GM18867 (cell line): ENCODE measurements at regions not wholly inside any gene's neighbourhood (a gene's known extent, or its start where the extent isn't known, plus 50 kb on each side); places are given as distances from the start of the nearest gene placed in this dataset.

Source experiments
- ATAC-seq: cut with Tn5 transposase; IDR thresholded peaks from one replicate; pipeline ENCODE4 v1.9.1; 2021; ENCODE audit warnings: mild to moderate bottlenecking, moderate library complexity; ENCODE audit not compliant: unreplicated experiment

DNA sequence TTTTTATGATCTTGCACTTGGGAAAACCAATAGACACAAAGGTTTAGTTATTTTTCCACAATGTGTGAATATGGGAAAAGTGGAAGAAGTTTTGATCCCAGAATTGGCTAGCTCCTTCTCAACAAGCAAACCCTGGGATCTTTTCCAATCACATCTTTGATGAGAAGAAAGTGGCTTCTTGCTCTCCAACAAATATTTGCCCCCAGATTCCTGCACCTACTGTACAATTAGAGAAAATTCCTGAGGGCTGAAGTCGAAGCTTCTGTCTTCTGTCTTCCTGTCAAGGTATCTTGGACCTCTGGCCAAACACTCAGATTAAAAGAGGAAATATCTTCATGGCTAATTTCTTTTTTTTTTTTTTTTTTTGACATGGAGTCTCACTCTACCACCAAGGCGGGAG lies 113.1 kb upstream of the SLC45A1 start:
- no peak for ATAC-seq

DNA sequence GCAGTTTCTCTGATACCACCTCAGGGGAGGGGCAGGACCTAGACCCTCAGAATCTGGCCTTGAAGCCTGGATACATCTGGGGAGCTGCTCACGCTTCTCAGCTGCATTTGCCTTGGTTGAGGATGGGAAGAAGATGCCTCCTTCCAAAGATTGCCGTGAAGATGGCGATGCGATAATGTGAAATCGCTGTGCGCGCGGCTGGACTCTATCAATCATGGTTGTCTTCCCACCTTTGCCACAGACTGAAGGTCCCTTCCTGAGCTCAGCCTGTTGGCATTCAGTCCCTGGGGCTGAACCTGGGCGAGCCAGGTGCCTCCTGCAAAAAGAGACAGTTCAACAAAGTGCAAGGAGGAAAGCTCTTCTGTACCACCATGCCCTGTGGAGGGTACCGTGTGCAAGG lies 114.4 kb upstream of the SLC45A1 start:
- no peak for ATAC-seq

DNA sequence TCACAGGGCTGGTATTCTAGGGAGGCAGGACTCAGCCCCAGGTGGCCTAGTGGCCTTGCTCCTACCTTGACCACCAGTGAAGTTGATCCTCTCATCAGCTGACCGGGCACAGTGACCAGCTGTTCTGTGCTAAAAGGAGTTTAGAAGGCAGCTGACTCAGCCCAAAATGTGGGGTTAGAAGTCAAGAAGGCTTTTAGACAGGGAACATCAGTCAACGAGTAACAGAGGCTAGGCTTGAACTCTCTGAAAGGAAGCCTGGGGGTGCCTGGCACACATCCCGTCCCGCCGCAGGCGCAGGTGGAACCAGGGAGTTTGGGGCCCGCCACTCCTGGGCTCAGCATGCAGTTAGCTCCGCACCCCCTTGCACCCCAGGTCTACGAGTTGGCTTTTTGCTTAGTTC lies 114.9 kb upstream of the SLC45A1 start:
- no peak for ATAC-seq

DNA sequence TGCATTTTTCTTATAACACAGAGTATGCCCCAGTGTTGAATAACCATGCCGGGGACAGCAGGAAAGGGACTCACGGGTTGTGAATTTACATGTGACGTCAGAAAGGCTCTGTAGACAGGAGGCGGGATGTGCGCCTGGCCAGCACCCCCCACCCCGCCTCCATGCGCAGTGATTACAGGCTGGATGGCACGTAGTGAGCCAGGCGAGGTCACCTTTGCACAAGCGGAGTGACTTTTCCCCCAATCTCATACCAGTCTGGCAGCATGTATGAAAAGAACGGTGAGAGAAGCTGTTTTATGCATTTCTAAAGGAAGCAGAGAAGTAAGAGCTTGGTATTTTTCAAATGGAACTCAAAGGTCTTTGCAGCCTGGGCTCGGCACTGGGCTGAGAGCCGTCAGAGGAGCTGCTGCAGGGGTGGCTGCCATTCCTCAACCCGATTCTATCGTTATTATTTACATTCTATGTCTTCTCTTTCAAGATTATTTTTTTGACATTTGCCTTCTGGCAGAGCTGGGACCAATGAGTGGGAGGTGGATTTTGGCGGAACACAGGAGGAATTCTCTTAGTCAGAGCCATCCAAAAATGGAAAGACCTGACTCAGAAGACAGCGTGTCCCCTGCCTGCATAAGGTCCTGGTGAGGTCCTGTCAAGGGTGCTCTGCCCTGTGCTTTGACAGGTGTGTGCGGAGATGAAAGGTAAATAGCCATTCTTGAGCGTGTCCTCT lies 115.6 kb upstream of the SLC45A1 start:
- no peak for ATAC-seq

DNA sequence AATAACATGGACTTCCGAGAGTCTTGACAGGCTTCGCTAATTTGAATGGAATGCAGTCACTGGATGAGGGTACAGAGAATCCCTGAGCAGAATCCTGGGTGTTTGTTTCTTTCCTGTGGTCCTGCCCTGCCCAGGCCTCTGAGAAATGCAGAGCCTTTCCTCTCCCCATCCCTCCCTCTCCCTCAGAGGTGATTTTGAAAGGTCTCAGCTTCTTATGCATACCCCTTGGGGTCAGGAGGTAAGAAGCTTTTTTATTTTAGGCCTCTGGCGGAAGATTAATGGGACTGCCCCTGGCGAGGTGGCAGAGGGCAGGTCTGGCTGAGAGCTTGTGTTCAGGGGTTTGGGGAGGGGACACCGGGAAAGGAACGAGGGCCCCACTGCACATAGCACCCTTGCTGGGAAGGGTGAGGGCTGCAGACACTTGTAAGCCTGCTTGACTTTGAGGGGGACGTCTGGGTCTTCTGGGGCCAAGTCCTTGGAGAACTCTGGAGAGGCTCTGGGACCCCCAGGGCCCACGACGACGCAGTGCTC lies 116.5 kb upstream of the SLC45A1 start:
- no peak for ATAC-seq

DNA sequence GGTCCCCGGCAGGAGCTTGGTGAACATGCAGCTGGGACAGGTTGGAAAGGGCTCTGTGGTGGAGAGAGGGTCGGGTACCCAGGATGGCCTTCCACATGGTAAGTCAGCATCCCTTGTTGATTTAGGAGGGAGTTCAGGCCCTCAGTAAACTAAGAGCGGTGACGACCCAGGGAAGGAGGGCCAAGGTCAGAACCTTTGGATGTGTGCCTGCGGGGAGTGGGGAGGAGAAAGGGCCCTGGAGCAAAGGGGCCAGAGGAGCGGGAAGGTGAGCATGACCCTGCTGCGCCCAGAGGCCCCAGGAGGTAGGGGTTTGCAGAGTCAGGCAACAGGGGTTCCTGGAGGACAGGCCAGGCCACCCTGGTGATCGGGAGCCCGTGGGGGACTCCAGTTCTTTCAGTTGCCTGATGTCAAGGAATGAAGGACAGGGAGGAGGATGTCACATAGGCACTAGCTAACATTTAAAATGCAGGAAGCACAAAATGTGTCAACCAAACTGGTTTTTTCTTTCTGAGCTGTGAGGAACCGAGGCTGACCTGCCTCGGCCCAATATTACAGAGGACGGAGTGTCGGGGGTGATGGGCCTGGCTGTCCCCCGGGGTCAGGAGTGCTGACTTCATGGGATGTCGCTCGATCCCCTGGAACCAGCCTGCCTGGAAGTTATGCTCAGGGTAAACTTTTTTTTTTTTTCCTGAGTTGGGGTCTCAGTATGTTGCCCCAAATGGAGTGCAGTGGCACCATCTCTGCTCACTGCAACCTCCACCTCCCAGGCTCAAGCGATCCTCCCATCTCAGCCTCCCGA lies 117.4 kb upstream of the SLC45A1 start:
- ATAC-seq, result no peak

DNA sequence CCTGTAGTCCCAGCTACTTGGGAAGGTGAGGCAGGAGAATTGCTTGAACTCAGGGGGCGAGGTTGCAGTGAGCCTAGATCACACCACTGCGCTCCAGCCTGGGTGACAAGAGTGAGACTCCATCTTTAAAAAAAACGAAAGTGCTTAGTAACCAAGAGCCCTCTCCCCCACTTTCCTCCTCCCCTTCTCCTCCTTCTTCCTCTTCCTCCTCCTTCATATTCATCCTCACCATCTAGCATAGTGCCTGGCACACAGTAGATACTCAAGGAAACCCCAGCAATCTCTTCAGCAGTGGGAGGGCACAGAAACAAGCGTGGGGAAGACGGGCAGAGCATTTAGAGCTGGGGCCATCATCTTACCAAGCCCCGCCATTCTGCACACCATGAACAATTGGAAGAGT lies 119.4 kb upstream of the SLC45A1 start:
- ATAC-seq, result no peak

DNA sequence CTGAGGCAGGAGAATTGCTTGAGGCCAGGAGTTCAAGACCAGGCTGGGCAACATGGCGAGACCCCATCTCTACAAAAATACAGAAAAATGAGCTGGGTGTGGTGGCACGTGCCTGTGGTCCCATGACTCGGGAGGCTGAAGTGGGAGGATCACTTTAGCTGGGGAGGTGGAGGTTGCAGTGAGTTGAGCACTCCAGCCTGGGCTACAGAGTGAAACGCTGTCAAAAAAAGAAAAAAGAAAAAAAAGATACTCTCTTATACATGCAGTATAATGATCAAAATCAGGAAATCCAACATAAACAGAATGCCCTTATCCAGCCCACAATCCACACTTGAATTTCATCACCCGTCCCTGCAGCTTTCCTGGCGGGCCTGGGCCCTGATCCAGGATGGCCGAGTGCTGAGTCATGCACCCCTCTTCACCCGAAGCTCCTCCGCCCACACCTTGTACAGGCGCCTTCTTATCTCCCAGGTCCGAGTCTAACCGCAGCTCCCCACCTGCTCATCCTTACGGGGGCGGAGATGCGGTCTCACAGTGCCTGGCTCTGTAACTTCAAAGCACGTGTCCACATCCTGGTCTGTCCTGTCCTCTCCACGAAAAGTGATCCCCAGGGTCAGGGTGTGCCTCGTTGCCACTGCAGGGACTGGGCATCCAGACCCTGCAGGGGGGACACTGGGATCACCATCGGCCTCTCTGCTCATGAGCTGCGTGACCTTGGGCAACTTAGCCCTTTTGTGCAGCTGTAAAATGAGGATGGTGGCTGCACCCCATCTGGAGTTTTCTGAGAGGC lies 120.2 kb upstream of the SLC45A1 start:
- ATAC-seq, result no peak

DNA sequence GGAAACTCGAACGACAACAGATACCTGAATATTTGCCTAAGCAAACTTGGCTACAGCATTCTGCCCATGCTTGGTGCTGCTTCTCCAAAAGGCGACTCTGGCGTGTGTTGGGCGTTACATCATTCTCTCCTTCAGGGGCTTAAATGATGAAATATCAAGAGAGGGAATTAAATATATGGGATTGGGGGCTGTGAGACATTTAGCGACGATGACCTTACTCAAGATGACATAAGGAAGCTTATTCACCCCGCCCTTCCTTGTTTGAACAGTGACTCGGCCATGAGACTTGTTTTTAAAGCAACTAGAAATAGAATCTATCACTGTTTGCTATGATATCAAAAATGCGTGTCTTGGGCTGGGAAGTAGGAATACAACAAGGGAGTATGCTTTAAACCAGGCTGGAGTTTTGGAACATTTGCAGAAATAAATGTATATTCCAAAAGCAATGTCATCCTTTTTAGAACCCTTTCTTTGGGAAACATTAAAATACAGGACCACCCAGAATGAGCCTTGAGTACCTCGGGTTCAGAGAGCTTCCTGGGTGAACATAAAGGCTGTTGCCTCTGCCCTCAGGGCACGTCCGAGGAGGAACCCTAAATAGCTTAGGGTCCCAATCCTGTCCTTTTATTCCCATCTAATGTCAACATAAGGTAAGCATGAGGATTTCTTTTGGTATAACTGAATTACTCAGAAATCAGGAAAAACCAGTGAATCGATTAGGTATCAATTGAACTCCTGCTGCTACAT lies 123.3 kb upstream of the SLC45A1 start:
- ATAC-seq, result no peak

DNA sequence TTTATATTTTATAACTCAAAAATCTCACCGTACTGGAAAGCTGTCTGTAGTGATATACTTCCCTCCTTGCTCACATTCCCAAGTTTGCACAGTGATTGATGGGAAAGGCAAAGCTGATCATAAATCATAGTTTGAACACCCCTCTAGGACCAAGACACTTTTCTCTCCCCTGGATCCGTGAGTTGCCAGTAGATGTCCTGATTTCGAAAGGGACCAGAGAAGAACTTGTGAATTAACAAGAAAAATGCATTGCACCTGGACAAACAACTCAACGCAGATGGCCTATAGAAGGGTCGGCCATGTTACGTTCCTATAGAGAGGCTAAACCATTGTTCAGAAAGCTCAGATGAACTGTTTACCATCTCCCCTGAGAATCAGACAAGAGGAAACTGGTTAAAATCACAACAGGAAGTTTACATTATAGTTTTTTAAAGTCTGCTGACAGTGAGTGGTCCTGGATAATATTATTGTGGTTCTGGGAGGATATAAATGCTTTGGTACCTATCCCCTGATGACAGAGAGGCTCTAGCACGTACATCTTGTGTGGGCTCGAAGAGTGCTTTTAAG lies 124.0 kb upstream of the SLC45A1 start:
- no peak for ATAC-seq

DNA sequence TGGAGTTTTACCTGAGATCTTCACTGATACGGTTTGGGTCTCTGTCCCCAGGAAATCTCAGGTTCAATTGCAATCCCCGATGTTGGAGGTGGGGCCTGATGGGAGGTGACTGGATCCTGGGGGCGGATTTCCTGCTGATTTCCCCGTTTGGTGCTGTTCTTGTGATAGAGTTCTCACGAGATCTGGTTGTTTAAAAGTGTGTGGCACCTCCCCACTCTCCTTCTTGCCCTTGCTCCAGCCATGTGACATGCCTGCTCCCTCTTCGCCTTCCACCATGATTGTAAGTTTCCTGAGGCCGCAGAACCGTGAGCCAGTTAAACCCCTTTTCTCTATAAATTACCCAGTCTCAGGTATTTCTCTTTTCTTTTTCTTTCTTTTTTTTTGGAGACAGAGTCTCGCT lies 126.4 kb upstream of the SLC45A1 start:
- no peak for ATAC-seq

DNA sequence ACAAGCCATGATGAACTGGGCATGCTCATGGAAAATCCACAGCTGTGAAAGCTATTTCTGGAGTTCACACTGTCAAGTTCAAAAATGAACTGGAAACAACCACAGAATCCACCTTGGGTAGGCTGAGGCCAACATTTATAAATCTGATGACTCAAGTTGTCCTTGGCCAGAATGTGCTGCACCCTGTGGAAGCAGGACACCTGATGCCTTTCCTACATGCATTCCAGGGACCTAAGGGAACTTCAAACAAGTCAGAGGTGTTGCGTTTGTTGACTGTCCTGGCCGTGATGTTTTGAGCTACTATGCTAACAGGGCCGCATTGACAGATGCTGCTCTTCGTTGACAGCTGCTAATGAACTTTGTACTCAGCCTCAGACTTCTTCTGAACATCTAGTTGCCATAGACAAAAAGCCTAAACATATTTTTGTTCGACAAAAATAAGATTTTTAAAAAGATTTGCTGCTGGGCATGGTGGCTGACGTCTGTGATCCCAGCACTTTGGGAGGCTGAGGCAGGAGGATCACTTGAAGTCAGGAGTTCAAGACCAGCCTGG lies 127.9 kb upstream of the SLC45A1 start:
- no peak for ATAC-seq

DNA sequence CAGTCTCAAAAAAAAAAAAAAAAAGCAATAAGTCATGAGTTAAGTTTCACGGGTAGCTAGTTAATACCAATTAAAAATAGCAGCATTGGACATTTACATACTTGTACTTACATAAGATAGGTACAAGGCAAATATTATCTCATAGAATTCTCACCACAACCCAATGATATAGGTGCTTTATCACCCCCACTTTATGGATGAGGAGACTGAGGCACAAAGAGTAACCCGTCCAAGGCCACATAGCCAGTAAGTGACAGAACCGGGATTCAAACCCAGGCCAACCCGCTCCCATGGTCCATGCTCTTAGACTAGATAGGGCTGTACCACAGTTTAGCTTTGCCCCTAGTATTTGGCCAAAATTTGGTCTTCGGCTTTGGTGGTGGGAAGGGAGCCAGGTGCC lies 132.5 kb upstream of the SLC45A1 start:
- ATAC-seq, result no peak

DNA sequence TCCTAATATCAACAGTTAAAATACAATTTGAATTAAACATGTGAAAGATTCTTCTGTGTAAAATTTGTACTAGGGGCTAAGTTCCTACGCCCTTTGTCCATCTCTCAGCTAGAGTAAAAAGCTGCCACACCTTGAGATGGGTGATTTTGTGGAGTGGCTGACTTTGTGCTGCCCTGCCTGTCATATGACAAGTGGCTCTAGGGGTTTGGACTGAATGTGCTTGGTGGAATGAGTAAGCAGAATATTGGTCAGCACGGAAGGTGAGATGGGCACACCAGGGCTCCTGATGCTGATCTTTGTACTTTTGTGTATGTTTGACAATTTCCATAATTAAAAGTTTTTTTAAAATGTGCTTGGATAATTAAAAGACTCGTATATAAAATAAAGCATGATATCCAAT lies 133.6 kb upstream of the SLC45A1 start:
- ATAC-seq, result no peak

DNA sequence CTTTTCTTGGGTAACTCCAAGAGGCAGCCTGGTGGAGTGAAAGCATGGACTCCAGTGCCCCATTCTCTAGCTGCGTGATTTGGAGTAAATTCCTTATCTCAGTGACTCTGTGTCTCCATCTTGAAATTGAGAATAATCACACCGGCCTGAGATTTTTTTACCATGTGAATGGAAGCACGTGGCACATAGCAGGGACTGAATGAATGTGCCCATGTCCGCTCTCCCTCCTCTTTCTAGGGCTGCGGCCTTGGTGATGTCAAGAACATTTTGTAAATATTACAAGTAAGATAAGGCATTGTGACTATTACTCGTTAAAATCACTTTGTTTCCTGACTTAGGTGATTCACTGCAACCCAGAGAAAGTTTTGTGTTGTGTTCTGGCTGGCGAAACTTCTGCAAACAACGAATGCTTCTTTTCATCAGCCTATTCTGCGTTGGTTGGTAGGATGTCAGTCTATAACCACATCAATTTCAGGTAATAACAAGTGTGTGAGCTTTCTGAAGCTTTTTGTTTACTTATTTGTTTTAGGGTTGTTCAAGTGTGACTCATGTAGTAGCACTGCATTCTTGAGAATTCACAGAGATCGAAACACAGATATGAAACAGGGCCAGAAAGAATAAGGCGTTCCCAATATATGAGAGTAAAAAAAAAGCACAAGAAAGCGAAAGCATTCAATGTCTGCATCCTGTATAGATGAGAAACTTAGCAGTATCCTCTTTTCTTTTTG lies 135.7 kb upstream of the SLC45A1 start:
- ATAC-seq, result peak; percentile 85

DNA sequence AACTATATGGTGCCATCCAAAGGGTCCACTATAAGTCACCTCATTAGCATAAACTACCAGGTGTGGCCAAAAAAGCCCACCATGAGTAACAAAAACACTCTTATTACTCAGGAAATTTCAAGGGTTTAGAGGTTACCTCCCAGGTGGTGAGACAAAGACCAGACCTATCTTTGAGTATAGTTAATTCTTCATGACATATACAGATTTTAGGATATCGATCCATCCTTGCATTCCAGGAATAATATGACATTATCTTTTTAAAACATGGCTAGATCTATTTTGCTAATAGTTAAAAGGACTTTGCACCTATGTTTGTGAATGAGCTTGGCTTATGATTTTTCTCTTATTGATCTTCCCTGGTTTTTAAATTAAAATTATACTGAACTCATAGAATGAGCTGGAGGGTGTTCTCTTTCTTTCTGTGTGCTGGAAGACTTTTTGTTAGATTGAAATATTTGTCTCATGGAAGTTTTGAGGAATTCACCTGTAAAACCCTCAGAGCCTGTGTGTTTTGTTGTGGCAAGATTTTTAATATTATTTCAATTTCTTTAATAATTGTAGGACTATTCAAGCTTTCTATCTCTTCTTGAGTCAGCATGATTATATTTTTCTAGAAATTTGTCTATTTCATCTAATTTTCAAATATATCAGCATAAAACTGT lies 138.7 kb upstream of the SLC45A1 start:
- ATAC-seq, result no peak

DNA sequence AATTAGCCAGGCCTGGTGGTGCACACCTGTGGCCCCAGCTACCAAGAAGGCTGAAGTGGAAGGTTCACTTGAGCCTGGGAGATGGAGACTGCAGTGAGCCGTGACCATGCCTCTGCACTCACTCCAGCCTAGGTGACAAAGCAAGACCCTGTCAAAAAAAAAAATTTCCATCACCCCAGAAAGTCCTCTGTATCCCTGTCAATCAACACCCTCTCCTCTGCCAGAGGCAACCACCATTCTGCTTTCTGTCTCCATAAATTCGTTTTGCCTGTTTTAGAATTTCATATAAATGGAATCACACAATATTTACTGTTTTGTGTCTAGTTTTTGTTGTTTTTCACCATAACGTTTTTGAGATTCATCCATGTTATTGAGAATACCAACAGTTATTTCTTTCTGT lies 141.6 kb upstream of the SLC45A1 start:
- no peak for ATAC-seq

DNA sequence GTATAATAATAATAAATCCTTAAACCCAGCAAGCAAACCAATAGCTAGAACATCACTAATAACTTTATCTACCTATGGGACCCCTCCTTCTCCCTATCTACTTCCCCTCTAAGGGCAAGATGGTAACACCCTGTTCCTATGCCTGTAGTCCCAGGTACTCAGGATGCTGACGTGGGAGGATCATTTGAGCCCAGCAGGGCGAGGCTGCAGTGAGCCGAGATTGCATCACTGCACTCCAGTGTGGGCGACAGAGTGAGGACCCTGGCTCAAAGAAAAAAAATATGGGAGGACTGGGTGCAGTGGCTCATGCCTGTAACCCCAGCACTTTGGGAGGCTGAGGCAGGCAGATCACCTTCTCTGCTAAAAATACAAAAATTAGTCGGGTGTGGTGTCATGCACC lies 143.1 kb upstream of the SLC45A1 start:
- no peak for ATAC-seq
